ENCODE measurements at regions not wholly inside any gene's neighbourhood (a gene's known extent, or its start where the extent isn't known, plus 50 kb on each side); places are given as distances from the start of the nearest gene placed in this dataset.
A peak's percentile ranks its signal among the peaks of the same experiment; 100 is the strongest.

DNA sequence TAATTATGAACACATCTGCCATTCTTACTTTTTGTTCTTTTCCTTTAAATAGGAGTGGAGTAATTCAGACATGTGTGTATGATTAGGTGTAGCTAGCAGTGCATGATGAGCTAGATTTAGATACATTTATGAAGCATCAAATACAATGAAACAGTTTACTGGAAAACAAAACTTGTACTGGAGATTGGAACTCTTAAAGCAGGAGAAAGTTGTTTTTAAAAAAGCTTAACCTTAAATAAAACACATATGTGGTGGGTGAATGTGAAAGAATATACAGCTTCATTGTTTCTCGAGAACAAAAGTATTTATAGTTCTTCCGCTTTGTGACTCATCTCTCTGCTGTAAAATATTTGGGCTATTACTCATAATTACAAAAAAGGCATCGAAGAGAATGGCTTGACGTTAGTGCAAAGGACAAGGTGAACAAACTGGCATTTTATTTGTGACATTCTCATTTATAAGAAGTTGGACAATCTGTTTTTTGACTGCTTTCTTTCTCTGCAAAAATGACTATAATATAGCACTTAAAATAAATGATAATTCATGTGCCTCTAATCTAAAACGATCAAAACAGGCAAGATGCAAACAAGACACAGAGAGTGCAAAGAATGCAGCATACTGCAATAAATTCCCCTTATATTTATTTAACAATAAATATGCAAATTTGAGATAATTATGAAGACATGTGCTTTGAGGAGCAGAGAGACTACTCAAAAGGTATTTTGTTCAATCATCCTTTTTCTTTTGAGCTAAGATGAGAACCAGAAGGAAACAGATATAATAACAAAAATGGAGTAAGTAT is 478.8 kb downstream of the CETN3 start:
- Histone ChIP-seq H3K4me3 (no peak overlapping the region), H3K27me3 (no peaks in the 10 kb centered on the region), H3K27ac (no peak overlapping the region), H3K4me1 (no peaks in the 10 kb centered on the region), H3K36me3 (no peaks in the 10 kb centered on the region), H3K9me3 (no peaks in the 10 kb centered on the region)
- intact Hi-C loops (cut with DNase I): no loop called here
- ATAC-seq (peak in 1 of 4 donors; percentile 20), DNase-seq (no peak)
- 29% methylated on average over 5 of the region's 5 CpGs for WGBS (ENCODE audit: insufficient coverage, low coverage, low lambda C conversion rate, missing lambda C conversion rate)
- TF ChIP-seq POLR2A (IDR thresholded peaks at IDR 0.05): no peak
- TF ChIP-seq, protein P1, sequence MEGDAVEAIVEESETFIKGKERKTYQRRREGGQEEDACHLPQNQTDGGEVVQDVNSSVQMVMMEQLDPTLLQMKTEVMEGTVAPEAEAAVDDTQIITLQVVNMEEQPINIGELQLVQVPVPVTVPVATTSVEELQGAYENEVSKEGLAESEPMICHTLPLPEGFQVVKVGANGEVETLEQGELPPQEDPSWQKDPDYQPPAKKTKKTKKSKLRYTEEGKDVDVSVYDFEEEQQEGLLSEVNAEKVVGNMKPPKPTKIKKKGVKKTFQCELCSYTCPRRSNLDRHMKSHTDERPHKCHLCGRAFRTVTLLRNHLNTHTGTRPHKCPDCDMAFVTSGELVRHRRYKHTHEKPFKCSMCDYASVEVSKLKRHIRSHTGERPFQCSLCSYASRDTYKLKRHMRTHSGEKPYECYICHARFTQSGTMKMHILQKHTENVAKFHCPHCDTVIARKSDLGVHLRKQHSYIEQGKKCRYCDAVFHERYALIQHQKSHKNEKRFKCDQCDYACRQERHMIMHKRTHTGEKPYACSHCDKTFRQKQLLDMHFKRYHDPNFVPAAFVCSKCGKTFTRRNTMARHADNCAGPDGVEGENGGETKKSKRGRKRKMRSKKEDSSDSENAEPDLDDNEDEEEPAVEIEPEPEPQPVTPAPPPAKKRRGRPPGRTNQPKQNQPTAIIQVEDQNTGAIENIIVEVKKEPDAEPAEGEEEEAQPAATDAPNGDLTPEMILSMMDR (IDR thresholded peaks at IDR 0.05): no peak

DNA sequence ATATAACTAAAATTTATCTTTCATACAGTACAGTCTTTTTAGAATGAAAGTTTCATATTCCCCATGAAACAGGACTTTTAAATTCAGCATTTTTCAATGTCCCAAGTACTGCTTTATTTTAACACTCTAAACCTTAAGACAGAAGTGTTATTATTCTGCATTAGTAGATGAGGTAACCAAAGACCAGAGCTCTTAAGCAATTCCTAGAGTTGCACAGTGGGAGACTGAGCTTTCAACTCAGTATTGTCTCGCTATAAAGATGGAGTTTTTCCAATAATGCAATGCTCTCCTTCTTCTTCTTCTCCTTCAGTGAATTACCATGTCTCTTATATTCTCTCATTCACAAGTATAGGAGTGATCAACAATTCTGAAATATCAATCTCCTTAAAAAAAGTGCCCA is 479.7 kb downstream of the CETN3 start:
- no peak overlapping the region for H3K4me3 ChIP-seq
- no peak overlapping the region for H3K27ac ChIP-seq
- no peaks in the 10 kb centered on the region for H3K9me3 ChIP-seq
- 28% methylated on average over 1 of the region's 1 CpG for WGBS (ENCODE audit: insufficient coverage, low coverage, low lambda C conversion rate, missing lambda C conversion rate)
- no peaks in the 10 kb centered on the region for H3K4me1 ChIP-seq
- DNase-seq (no peak), ATAC-seq (no peak)
- H3K36me3 ChIP-seq: no peaks in the 10 kb centered on the region
- no peaks in the 10 kb centered on the region for H3K27me3 ChIP-seq
- intact Hi-C loops (cut with DNase I): no loop called here
- TF ChIP-seq, protein P1 (IDR thresholded peaks at IDR 0.05): no peak
- no peak for TF ChIP-seq POLR2A (IDR thresholded peaks at IDR 0.05)

DNA sequence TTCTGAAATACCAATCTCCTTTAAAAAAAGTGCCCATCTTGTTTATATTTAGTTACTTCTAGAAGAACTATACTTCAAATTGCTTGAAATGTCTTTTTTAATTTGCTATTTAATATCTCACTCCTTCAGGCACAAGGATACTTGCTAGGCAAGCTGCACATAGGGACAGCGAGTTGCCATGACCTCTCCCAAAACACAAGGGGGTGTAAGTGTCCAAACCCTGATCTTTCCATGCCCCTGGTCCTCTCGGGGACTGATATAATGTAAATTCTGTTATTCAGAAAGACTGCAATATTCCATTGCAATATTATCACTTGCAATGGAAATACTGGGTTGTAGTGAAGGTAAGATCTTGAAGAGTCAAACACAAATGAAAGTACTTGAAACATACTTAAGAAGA is 480.4 kb downstream of the CETN3 start:
- no peaks in the 10 kb centered on the region for H3K9me3 ChIP-seq
- H3K4me3 ChIP-seq: no peak overlapping the region
- 8% methylated on average over 2 of the region's 2 CpGs for WGBS (ENCODE audit: insufficient coverage, low coverage, low lambda C conversion rate, missing lambda C conversion rate)
- ATAC-seq (no peak), DNase-seq (no peak)
- H3K4me1 ChIP-seq: no peaks in the 10 kb centered on the region
- no peaks in the 10 kb centered on the region for H3K27me3 ChIP-seq
- no peak overlapping the region for H3K27ac ChIP-seq
- no peak for TF ChIP-seq POLR2A (IDR thresholded peaks at IDR 0.05)
- TF ChIP-seq, protein P1 (IDR thresholded peaks at IDR 0.05): no peak
- intact Hi-C loops (cut with DNase I): no loop called here
- no peaks in the 10 kb centered on the region for H3K36me3 ChIP-seq

DNA sequence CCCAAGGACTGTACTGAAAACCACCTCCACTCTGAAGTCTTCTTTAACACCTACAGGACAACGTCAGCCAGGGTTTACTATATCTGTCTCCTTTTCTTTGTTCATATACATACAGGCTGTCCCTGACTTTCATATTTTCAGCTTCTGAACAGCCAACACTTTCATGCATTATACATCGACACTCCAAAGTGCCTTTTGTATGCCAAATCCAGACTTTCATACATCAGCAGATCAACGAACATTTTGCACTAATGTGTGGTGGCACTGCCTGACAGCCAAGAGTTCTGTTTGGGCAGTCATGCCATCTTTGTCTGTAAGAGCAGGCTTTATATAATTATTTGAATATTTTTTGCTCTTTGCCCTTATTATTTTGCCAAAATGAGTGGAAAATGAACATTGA is 487.4 kb downstream of the CETN3 start:
- 57% methylated on average over 3 of the region's 3 CpGs for WGBS (ENCODE audit: insufficient coverage, low coverage, low lambda C conversion rate, missing lambda C conversion rate)
- DNase-seq (no peak), ATAC-seq (no peak)
- TF ChIP-seq, protein P1 (IDR thresholded peaks at IDR 0.05): no peak
- TF ChIP-seq POLR2A (IDR thresholded peaks at IDR 0.05): no peak
- H3K4me3 ChIP-seq: no peak overlapping the region
- no peaks in the 10 kb centered on the region for H3K9me3 ChIP-seq
- no peak overlapping the region for H3K27ac ChIP-seq
- intact Hi-C loops (cut with DNase I): no loop called here
- H3K4me1 ChIP-seq: no peaks in the 10 kb centered on the region
- no peaks in the 10 kb centered on the region for H3K36me3 ChIP-seq
- no peaks in the 10 kb centered on the region for H3K27me3 ChIP-seq
